ENCODE measurements at regions not wholly inside any gene's neighbourhood (a gene's known extent, or its start where the extent isn't known, plus 50 kb on each side); places are given as distances from the start of the nearest gene placed in this dataset.

DNA sequence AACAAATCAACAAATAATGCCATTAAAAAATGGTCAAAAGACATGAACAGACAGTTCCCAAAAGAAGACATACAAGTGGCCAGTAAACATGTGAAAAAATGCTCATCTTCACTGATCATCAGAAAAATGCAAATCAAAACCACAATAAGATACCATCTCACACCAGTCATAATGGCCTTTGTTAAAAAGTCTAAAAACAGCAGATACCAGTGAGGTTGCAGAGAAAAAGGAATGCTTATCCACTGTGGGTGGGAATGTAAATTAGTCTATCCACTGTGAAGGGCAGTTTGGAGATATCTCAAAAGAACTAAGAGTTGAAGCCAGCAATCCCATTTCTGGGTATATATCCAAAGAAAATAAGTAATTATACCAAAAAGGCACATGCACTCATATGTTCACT is 668.1 kb upstream of the CPEB2 start:
- Histone ChIP-seq H3K9me3 (ENCODE audit: control insufficient read depth, low read depth, low read length) (no peaks in the 10 kb centered on the region), H3K27me3 (ENCODE audit: control insufficient read depth, insufficient read depth, low read length) (no peaks in the 10 kb centered on the region), H3K27ac (ENCODE audit: low read length) (no peak overlapping the region), H3K36me3 (ENCODE audit: control insufficient read depth, insufficient read depth, low read length) (no peaks in the 10 kb centered on the region), H3K4me1 (ENCODE audit: control insufficient read depth, insufficient read depth, low read length) (no peaks in the 10 kb centered on the region), H3K4me3 (ENCODE audit: low read length) (no peak overlapping the region)
- DNase-seq = no peak

DNA sequence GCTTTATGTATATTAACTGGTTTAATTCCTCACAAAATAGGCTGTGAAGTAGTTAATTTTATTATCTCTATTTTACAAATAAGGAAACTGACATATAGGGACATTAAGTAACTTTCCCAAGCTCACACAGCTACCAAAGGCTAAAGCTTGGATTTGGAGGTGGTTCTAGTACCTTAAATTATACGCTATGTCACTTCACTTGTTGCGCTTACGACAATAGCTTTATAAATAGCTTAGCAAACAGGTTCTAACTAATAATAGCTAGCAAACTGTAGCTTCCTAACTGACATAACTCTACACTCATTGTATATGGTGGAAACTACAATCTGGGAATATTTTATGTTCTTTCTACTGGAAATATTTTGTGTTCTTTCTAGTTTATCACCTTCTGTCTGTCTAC is 666.4 kb upstream of the CPEB2 start:
- no peak for DNase-seq
- no peaks in the 10 kb centered on the region for H3K27me3 ChIP-seq (ENCODE audit: control insufficient read depth, insufficient read depth, low read length)
- no peaks in the 10 kb centered on the region for H3K36me3 ChIP-seq (ENCODE audit: control insufficient read depth, insufficient read depth, low read length)
- H3K4me3 ChIP-seq (ENCODE audit: low read length) = no peak overlapping the region
- WGBS (ENCODE audit: insufficient coverage, low lambda C conversion rate) = no CpG with 5 or more reads among the region's 3 CpGs
- H3K9me3 ChIP-seq (ENCODE audit: control insufficient read depth, low read depth, low read length) = no peaks in the 10 kb centered on the region
- no peaks in the 10 kb centered on the region for H3K4me1 ChIP-seq (ENCODE audit: control insufficient read depth, insufficient read depth, low read length)
- no peak overlapping the region for H3K27ac ChIP-seq (ENCODE audit: low read length)

DNA sequence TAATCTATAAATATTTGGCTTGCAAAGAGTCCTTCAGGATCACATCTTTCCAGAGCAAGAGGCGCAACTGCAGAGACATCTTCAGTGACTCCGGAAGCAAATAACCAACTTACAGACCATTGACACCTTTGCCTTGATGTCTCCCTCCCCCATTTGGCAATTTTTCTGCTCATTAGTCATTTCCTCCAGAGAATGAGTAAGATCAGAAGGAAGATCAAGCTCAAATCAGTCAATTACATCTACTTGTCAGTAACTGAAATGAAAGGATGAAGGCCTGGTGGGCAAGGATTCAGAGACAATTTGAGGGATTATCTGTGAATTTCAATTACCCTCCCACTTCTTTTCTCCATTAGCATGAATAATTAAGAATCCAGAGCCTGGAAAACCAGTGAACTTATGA is 665.6 kb upstream of the CPEB2 start:
- Histone ChIP-seq H3K9me3 (ENCODE audit: control insufficient read depth, low read depth, low read length) (no peaks in the 10 kb centered on the region), H3K4me1 (ENCODE audit: control insufficient read depth, insufficient read depth, low read length) (no peaks in the 10 kb centered on the region), H3K36me3 (ENCODE audit: control insufficient read depth, insufficient read depth, low read length) (no peaks in the 10 kb centered on the region), H3K27me3 (ENCODE audit: control insufficient read depth, insufficient read depth, low read length) (no peaks in the 10 kb centered on the region), H3K4me3 (ENCODE audit: low read length) (no peak overlapping the region), H3K27ac (ENCODE audit: low read length) (no peak overlapping the region)
- DNase-seq = no peak
- WGBS (ENCODE audit: insufficient coverage, low lambda C conversion rate) = no CpG with 5 or more reads among the region's 2 CpGs

DNA sequence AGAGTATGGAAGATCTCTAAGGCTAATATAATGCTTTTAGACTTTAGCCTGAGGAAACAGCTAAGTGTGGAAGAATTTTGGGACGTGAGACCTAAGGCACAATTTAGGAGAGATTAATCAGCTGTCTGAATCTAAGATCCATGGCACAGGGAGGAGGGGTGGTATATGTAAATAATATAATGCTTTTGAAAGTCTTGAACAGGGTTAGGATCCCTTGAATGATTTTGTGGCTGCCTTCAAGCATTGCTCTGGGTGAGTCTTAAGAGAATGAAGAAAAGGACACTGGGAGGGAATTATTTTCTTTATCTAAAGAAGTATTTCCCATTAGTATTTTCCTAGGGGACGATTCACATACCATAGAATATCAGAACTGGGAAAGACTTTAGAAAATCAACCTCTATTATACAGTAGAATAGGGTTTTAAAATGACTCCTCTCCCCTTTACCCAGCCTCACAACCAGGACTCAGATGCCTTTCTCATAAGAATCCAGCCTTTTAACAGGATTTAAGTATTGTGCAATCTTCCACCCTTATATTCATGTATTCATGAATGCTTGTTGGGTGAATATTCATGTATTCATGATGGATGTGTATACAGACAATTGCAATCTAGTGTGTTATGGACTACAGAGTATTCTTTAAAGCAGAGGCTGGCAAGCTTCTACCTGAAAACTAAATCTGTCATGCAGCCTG is 664.2 kb upstream of the CPEB2 start:
- Histone ChIP-seq H3K4me3 (ENCODE audit: low read length) (no peak overlapping the region), H3K27ac (ENCODE audit: low read length) (no peak overlapping the region), H3K27me3 (ENCODE audit: control insufficient read depth, insufficient read depth, low read length) (no peaks in the 10 kb centered on the region), H3K9me3 (ENCODE audit: control insufficient read depth, low read depth, low read length) (no peaks in the 10 kb centered on the region), H3K36me3 (ENCODE audit: control insufficient read depth, insufficient read depth, low read length) (no peaks in the 10 kb centered on the region), H3K4me1 (ENCODE audit: control insufficient read depth, insufficient read depth, low read length) (no peaks in the 10 kb centered on the region)
- 70% methylated on average over 2 of the region's 2 CpGs for WGBS (ENCODE audit: insufficient coverage, low lambda C conversion rate)
- no peak for DNase-seq

DNA sequence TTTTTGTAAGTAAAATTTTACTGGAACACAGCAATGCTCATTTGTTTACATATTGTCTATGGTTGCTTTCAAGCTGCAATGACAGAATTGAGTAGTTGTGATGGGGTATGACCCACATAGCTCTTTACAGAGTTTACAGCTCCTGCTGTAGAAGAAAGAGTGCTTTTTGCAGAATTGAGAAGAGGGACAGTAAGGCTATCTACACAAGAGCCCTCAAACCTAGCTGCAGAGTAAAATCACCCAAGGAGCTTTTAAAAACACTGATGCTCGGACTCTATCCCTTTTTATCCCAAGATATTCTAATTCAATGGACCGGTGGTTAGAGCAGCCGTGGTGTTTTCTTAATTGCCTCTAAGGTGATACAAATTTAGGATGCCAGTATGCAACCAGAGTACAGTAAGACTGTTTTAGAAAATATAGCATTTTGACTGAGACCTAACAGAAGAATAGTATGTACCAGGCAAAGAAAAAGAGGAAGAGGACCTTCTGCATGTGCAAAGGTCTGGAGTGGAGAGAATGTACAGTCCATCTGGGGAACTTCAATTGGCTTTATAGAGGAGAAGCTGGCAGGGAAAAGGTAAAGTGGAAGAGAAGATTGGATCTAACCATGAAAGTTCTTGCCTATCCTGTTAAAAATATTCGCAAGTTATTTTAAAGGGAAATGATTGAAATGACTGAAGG is 663.6 kb upstream of the CPEB2 start:
- no peak for DNase-seq
- no peaks in the 10 kb centered on the region for H3K9me3 ChIP-seq (ENCODE audit: control insufficient read depth, low read depth, low read length)
- H3K27me3 ChIP-seq (ENCODE audit: control insufficient read depth, insufficient read depth, low read length) = no peaks in the 10 kb centered on the region
- H3K4me1 ChIP-seq (ENCODE audit: control insufficient read depth, insufficient read depth, low read length) = no peaks in the 10 kb centered on the region
- H3K27ac ChIP-seq (ENCODE audit: low read length) = no peak overlapping the region
- no peaks in the 10 kb centered on the region for H3K36me3 ChIP-seq (ENCODE audit: control insufficient read depth, insufficient read depth, low read length)
- no peak overlapping the region for H3K4me3 ChIP-seq (ENCODE audit: low read length)
- 88% methylated on average over 3 of the region's 4 CpGs for WGBS (ENCODE audit: insufficient coverage, low lambda C conversion rate)

DNA sequence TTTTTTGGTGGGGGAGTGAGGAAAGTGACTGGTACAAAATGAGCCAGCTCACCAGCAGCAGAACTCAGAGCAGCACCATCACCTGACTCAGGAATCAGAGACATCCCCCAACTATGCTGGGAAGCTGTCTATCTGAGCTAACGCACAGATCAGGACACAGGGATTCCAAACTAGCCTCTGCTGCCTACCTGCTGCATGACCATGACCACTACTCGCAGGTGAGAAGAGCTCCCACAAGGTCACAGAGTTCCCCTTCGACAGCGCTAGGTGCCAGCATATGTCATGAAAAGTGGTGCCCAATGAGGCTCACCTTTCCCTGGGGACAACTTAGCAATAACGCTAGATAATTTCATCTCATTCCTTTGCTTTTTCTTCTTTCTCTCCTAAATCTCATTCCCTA is 662.6 kb upstream of the CPEB2 start:
- H3K36me3 ChIP-seq (ENCODE audit: control insufficient read depth, insufficient read depth, low read length) = no peaks in the 10 kb centered on the region
- no peaks in the 10 kb centered on the region for H3K9me3 ChIP-seq (ENCODE audit: control insufficient read depth, low read depth, low read length)
- H3K4me1 ChIP-seq (ENCODE audit: control insufficient read depth, insufficient read depth, low read length) = no peaks in the 10 kb centered on the region
- no peak overlapping the region for H3K27ac ChIP-seq (ENCODE audit: low read length)
- H3K27me3 ChIP-seq (ENCODE audit: control insufficient read depth, insufficient read depth, low read length) = no peaks in the 10 kb centered on the region
- no peak overlapping the region for H3K4me3 ChIP-seq (ENCODE audit: low read length)
- DNase-seq = no peak
- WGBS (ENCODE audit: insufficient coverage, low lambda C conversion rate) = no CpG with 5 or more reads among the region's 5 CpGs

DNA sequence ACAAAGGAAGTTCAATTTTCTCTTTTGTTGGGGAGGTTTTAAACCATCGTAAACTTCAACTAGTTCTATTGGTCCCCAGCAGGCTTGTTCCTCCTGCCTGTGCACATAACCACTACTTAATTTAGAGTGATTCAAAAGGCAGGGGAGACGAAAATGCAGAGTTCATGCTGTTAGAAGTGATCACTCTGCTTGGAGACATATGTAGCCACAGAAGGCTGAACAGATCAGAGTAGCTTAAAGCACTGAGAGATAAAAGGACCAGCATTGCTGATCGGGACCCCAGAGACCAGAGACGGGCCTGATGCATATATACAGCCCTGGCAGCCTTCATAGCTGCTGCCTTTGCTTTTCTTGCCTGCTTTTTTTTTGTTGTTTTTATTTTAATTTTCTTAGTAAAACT is 662.0 kb upstream of the CPEB2 start:
- H3K9me3 ChIP-seq (ENCODE audit: control insufficient read depth, low read depth, low read length) = no peaks in the 10 kb centered on the region
- DNase-seq = no peak
- H3K4me1 ChIP-seq (ENCODE audit: control insufficient read depth, insufficient read depth, low read length) = no peaks in the 10 kb centered on the region
- no peak overlapping the region for H3K27ac ChIP-seq (ENCODE audit: low read length)
- 100% methylated on average over 2 of the region's 4 CpGs for WGBS (ENCODE audit: insufficient coverage, low lambda C conversion rate)
- H3K4me3 ChIP-seq (ENCODE audit: low read length) = no peak overlapping the region
- H3K27me3 ChIP-seq (ENCODE audit: control insufficient read depth, insufficient read depth, low read length) = no peaks in the 10 kb centered on the region
- H3K36me3 ChIP-seq (ENCODE audit: control insufficient read depth, insufficient read depth, low read length) = no peaks in the 10 kb centered on the region

DNA sequence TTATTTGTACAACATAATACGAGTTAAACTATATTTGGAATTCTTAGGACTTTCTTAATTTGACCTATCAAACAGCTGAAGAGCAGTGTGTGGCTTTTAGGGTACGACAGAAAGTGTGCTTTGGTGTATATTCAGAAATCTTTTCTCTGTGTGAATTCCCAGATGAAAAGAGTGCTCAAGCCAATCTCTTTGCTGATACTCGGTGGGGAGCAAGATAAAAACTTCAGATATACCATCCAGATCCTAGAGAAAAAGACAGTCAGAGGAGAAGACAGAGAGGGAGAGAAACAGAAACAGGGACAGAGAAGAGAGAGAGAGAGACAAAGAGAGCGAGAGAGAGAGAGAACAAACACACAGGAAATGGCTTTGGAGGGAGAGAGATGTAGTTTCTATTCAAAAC is 658.3 kb upstream of the CPEB2 start:
- Histone ChIP-seq H3K4me3 (ENCODE audit: low read length) (no peak overlapping the region), H3K4me1 (ENCODE audit: control insufficient read depth, insufficient read depth, low read length) (no peaks in the 10 kb centered on the region), H3K9me3 (ENCODE audit: control insufficient read depth, low read depth, low read length) (no peaks in the 10 kb centered on the region), H3K27me3 (ENCODE audit: control insufficient read depth, insufficient read depth, low read length) (no peaks in the 10 kb centered on the region), H3K27ac (ENCODE audit: low read length) (no peak overlapping the region), H3K36me3 (ENCODE audit: control insufficient read depth, insufficient read depth, low read length) (no peaks in the 10 kb centered on the region)
- 58% methylated on average over 2 of the region's 4 CpGs for WGBS (ENCODE audit: insufficient coverage, low lambda C conversion rate)
- no peak for DNase-seq

DNA sequence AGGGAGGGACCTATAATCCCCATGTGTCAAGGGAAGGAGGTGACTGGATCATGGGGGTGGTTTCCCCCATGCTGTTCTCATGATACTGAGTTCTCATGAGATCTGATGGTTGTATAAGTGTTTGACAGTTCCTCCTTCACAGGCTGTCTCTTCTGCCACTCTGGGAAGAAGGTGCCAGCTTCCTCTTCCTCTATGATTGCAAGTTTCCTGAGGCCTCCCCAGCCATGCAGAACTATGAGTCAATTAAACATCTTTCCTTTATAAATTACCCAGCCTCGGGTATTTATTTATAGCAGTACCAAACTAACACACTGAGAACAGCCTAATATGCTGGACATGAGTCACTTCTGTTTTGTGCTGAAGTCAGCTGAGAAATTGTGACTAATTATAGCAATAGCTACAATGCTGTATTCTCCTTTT is 656.9 kb upstream of the CPEB2 start:
- no CpG with 5 or more reads among the region's 1 CpG for WGBS (ENCODE audit: insufficient coverage, low lambda C conversion rate)
- no peaks in the 10 kb centered on the region for H3K27me3 ChIP-seq (ENCODE audit: control insufficient read depth, insufficient read depth, low read length)
- DNase-seq = no peak

DNA sequence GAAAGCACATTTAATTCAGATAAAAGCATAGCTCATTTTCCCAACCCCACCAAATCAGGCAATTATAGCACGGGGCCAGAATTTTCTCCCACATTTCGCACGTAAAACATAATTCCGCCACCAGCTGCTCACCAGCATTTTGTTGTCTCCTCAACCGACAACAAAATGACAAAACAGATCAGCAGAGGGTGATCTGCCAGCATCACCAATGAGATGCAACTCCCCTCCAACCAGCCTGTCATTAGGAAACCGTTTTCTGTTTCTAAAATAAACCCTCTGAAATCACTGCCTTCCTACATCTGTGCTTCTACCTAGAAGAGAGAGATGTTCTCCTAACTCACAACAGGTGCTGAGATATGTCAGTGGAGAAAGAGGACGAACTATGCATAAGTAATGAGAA is 654.8 kb upstream of the CPEB2 start:
- Histone ChIP-seq H3K27me3 (ENCODE audit: control insufficient read depth, insufficient read depth, low read length) (no peaks in the 10 kb centered on the region), H3K4me3 (ENCODE audit: low read length) (no peak overlapping the region), H3K36me3 (ENCODE audit: control insufficient read depth, insufficient read depth, low read length) (no peaks in the 10 kb centered on the region), H3K9me3 (ENCODE audit: control insufficient read depth, low read depth, low read length) (no peaks in the 10 kb centered on the region), H3K4me1 (ENCODE audit: control insufficient read depth, insufficient read depth, low read length) (no peaks in the 10 kb centered on the region), H3K27ac (ENCODE audit: low read length) (no peak overlapping the region)
- no peak for DNase-seq
- WGBS (ENCODE audit: insufficient coverage, low lambda C conversion rate) = no CpG with 5 or more reads among the region's 7 CpGs

More for the DNA sequence above, 656.9 kb upstream of the CPEB2 start:
- no peak overlapping the region for H3K4me3 ChIP-seq (ENCODE audit: low read length)
- H3K36me3 ChIP-seq (ENCODE audit: control insufficient read depth, insufficient read depth, low read length) = no peaks in the 10 kb centered on the region
- no peak overlapping the region for H3K27ac ChIP-seq (ENCODE audit: low read length)
- no peaks in the 10 kb centered on the region for H3K4me1 ChIP-seq (ENCODE audit: control insufficient read depth, insufficient read depth, low read length)
- no peaks in the 10 kb centered on the region for H3K9me3 ChIP-seq (ENCODE audit: control insufficient read depth, low read depth, low read length)

DNA sequence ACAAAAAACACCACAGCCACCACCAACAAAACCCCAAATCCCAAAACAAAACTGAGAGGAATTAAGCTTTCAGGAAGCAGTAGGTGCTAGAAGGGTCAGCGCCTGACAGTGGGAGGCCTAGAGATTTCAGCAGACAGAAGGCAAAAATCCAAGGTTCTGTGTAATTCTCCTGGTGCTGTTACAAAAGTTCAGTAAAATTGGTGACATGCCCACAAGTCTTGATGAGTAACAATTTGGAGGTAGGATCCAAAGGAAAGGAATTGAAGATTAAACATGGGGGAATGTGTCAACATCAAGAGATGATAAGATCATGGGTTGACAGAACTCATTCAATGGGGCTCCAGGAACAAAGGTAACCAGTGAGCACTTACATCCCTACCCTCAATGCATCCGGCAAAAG is 653.8 kb upstream of the CPEB2 start:
- no peak for DNase-seq
- Histone ChIP-seq H3K36me3 (ENCODE audit: control insufficient read depth, insufficient read depth, low read length) (no peaks in the 10 kb centered on the region), H3K4me1 (ENCODE audit: control insufficient read depth, insufficient read depth, low read length) (no peaks in the 10 kb centered on the region), H3K9me3 (ENCODE audit: control insufficient read depth, low read depth, low read length) (no peaks in the 10 kb centered on the region), H3K27ac (ENCODE audit: low read length) (no peak overlapping the region), H3K4me3 (ENCODE audit: low read length) (no peak overlapping the region), H3K27me3 (ENCODE audit: control insufficient read depth, insufficient read depth, low read length) (no peaks in the 10 kb centered on the region)
- WGBS (ENCODE audit: insufficient coverage, low lambda C conversion rate) = no CpG with 5 or more reads among the region's 2 CpGs
